ENCODE measurements at regions not wholly inside any gene's neighbourhood (a gene's known extent, or its start where the extent isn't known, plus 50 kb on each side); places are given as distances from the start of the nearest gene placed in this dataset.

DNA sequence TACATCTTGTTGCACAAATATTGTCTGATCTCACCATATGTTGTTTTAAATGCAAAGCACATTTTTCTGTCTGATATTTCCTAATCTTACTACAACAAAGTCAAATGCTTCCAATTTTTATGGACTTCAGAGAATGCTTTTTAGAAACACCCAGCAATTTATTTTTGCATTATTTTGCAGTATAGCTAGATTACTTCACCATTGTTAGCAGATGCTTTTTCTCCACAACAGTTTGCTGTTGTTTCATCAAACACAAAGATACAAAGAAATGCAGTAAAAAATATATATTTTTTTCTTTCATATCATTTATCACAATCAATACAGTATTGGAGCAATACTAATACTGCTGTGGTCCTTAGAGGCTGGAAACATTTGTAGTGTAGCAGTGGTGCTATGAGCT is 674.4 kb downstream of the TMTC2 start:
- TF ChIP-seq, protein P1, sequence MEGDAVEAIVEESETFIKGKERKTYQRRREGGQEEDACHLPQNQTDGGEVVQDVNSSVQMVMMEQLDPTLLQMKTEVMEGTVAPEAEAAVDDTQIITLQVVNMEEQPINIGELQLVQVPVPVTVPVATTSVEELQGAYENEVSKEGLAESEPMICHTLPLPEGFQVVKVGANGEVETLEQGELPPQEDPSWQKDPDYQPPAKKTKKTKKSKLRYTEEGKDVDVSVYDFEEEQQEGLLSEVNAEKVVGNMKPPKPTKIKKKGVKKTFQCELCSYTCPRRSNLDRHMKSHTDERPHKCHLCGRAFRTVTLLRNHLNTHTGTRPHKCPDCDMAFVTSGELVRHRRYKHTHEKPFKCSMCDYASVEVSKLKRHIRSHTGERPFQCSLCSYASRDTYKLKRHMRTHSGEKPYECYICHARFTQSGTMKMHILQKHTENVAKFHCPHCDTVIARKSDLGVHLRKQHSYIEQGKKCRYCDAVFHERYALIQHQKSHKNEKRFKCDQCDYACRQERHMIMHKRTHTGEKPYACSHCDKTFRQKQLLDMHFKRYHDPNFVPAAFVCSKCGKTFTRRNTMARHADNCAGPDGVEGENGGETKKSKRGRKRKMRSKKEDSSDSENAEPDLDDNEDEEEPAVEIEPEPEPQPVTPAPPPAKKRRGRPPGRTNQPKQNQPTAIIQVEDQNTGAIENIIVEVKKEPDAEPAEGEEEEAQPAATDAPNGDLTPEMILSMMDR (optimal IDR thresholded peaks at IDR 0.05 in 1 of 3, IDR thresholded peaks at IDR 0.05 in 1 of 3, conservative IDR thresholded peaks at IDR 0.05 in 1 of 3; ENCODE audit: extremely low read depth in 1 of 3, insufficient read depth in 2 of 3, low read length in 3 of 3) = no peak
- TF ChIP-seq EZH2 (IDR thresholded peaks at IDR 0.05; ENCODE audit: low read length) = no peak

Measured in keratinocyte (primary cell).